Activated T-cell treated with anti-CD3 and anti-CD28 coated beads for 4 hours (primary cell): ENCODE measurements at regions not wholly inside any gene's neighbourhood (a gene's known extent, or its start where the extent isn't known, plus 50 kb on each side); places are given as distances from the start of the nearest gene placed in this dataset.

Experiments used
- DNase-seq: peaks from one replicate; pipeline ENCODE4 v3.0.0-alpha.2; 2020

GRCh38 chr10:110355141-110355831, 50.6 kb upstream of the SMNDC1 start:
- DNase-seq, result no peak

GRCh38 chr10:110355922-110356627, 51.4 kb upstream of the SMNDC1 start:
- no peak for DNase-seq

- DNase-seq, result peak; percentile 37
These were observed 52.0 kb upstream of the SMNDC1 start for GRCh38 chr10:110356628-110357245.

GRCh38 chr10:110357252-110357780, 52.6 kb upstream of the SMNDC1 start:
- peak; percentile 43 for DNase-seq

- DNase-seq, result no peak
These were observed 53.2 kb upstream of the SMNDC1 start for GRCh38 chr10:110357871-110358270.

- no peak for DNase-seq
These were observed 53.6 kb upstream of the SMNDC1 start for GRCh38 chr10:110358278-110358677.

- DNase-seq, result no peak
These were observed 54.3 kb upstream of the SMNDC1 start for GRCh38 chr10:110358869-110359629.

GRCh38 chr10:110360857-110361474, 56.2 kb upstream of the SMNDC1 start:
- DNase-seq, result no peak

GRCh38 chr10:110361800-110362456, 57.2 kb upstream of the SMNDC1 start:
- no peak for DNase-seq

GRCh38 chr10:110363572-110364411, 59.1 kb upstream of the SMNDC1 start:
- no peak for DNase-seq

- peak; percentile 35 for DNase-seq
These were observed 59.8 kb upstream of the SMNDC1 start for GRCh38 chr10:110364531-110364937.

GRCh38 chr10:110365356-110366143, 60.8 kb upstream of the SMNDC1 start:
- DNase-seq, result no peak

GRCh38 chr10:110366635-110367034, 61.9 kb upstream of the SMNDC1 start:
- DNase-seq, result no peak

GRCh38 chr10:110368002-110368401, 63.3 kb upstream of the SMNDC1 start:
- DNase-seq, result no peak

- no peak for DNase-seq
These were observed 63.8 kb upstream of the SMNDC1 start for GRCh38 chr10:110368556-110368955.

- DNase-seq, result no peak
These were observed 65.3 kb upstream of the SMNDC1 start for GRCh38 chr10:110370006-110370405.

- no peak for DNase-seq
These were observed 67.9 kb upstream of the SMNDC1 start for GRCh38 chr10:110372656-110373055.

GRCh38 chr10:110373059-110373458, 68.3 kb upstream of the SMNDC1 start:
- DNase-seq, result no peak

- DNase-seq, result no peak
These were observed 69.3 kb upstream of the SMNDC1 start for GRCh38 chr10:110373857-110374654.
